Stimulated activated CD4-positive, alpha-beta T cell treated with anti-CD3 and anti-CD28 coated beads, Interleukin-12 subunit alpha, Interleukin-12 subunit beta, amount 100 ng/mL, for 4 hours (primary cell): ENCODE measurements at regions not wholly inside any gene's neighbourhood (a gene's known extent, or its start where the extent isn't known, plus 50 kb on each side); places are given as distances from the start of the nearest gene placed in this dataset.

Experiments used
- DNase-seq: peaks from one replicate; pipeline ENCODE4 v3.0.0-alpha.2; 2020

GRCh38 chr2:9135822-9136558 is 70.6 kb upstream of the ASAP2 start:
- DNase-seq: no peak

- no peak for DNase-seq
These were observed 79.3 kb upstream of the ASAP2 start for GRCh38 chr2:9127316-9127715.

- no peak for DNase-seq
These were observed 80.1 kb upstream of the ASAP2 start for GRCh38 chr2:9126540-9126939.

GRCh38 chr2:9124231-9124741 is 82.3 kb upstream of the ASAP2 start:
- no peak for DNase-seq

- no peak for DNase-seq
These were observed 83.5 kb upstream of the ASAP2 start for GRCh38 chr2:9123069-9123468.

GRCh38 chr2:9122367-9122766 is 84.2 kb upstream of the ASAP2 start:
- no peak for DNase-seq

- DNase-seq: no peak
These were observed 88.1 kb upstream of the ASAP2 start for GRCh38 chr2:9118383-9118960.

- no peak for DNase-seq
These were observed 91.4 kb upstream of the ASAP2 start for GRCh38 chr2:9115229-9115628.

- no peak for DNase-seq
These were observed 92.2 kb upstream of the ASAP2 start for GRCh38 chr2:9114458-9114857.

GRCh38 chr2:9113916-9114315 is 92.7 kb upstream of the ASAP2 start:
- no peak for DNase-seq

- no peak for DNase-seq
These were observed 93.3 kb upstream of the ASAP2 start for GRCh38 chr2:9113262-9113661.

GRCh38 chr2:9112079-9112721 is 94.4 kb upstream of the ASAP2 start:
- no peak for DNase-seq

- no peak for DNase-seq
These were observed 95.6 kb upstream of the ASAP2 start for GRCh38 chr2:9110893-9111569.

- DNase-seq: no peak
These were observed 96.2 kb upstream of the ASAP2 start for GRCh38 chr2:9110346-9110884.

GRCh38 chr2:9109871-9110270 is 96.7 kb upstream of the ASAP2 start:
- no peak for DNase-seq

- DNase-seq: no peak
These were observed 98.2 kb upstream of the ASAP2 start for GRCh38 chr2:9108210-9108967.

GRCh38 chr2:9107168-9108025 is 99.2 kb upstream of the ASAP2 start:
- no peak for DNase-seq

GRCh38 chr2:9106338-9107167 is 100.1 kb upstream of the ASAP2 start:
- no peak for DNase-seq

GRCh38 chr2:9105601-9106337 is 100.8 kb upstream of the ASAP2 start:
- no peak for DNase-seq
